Keratinocyte (primary cell): ENCODE measurements at regions not wholly inside any gene's neighbourhood (a gene's known extent, or its start where the extent isn't known, plus 50 kb on each side); places are given as distances from the start of the nearest gene placed in this dataset.

Experiments used
- DNase-seq: peaks from one replicate; pipeline ENCODE4 v3.0.0-alpha.2; 2011; ENCODE audit warnings: low read depth, missing footprints, low spot score
- FAIRE-seq: peaks from 2 replicates; lab custom pipeline; 2011; peaks lifted over from hg19 to GRCh38; lab: Jason Lieb, UNC
- H2AFZ ChIP-seq: 2 replicates; pipeline ENCODE4 v1.6.0; 2012; ENCODE audit warnings: low read length, control low read depth, inconsistent platforms; ENCODE audit not compliant: control insufficient read depth
- H3K27ac ChIP-seq: 2 replicates; pipeline ENCODE4 v1.5.1; 2011; ENCODE audit warnings: low read length; ENCODE audit not compliant: control insufficient read depth, insufficient read depth
- H3K27me3 ChIP-seq: 3 replicates; pipeline ENCODE4 v1.6.0; 2011; ENCODE audit warnings: low read length; ENCODE audit not compliant: control insufficient read depth, insufficient read depth; ENCODE audit errors: extremely low read depth
- H3K36me3 ChIP-seq, 2 experiments: 2 replicates in 1 of 2; 3 replicates in 1 of 2; pipeline ENCODE4 v1.5.1; 2011; ENCODE audit warnings: low read length in 2 of 2, mild to moderate bottlenecking in 1 of 2; ENCODE audit not compliant: control insufficient read depth in 2 of 2, insufficient read depth in 2 of 2; ENCODE audit errors: extremely low read depth in 1 of 2
- H3K4me1 ChIP-seq: 3 replicates; pipeline ENCODE4 v1.5.1; 2011; ENCODE audit warnings: low read length; ENCODE audit not compliant: control insufficient read depth, insufficient read depth; ENCODE audit errors: extremely low read depth
- H3K4me2 ChIP-seq: 3 replicates; pipeline ENCODE4 v1.6.0; 2011; ENCODE audit warnings: low read depth, low read length; ENCODE audit not compliant: control insufficient read depth, insufficient read depth; ENCODE audit errors: extremely low read depth
- H3K4me3 ChIP-seq, 3 experiments: fragments of 200-600 bp in 1 of 3; sonication (generic) in 1 of 3; 2 replicates in 2 of 3; 3 replicates in 1 of 3; pipeline ENCODE4 v1.5.1; 2011 to 2016; ENCODE audit warnings: low read length in 3 of 3, mild to moderate bottlenecking in 3 of 3, control low read depth in 2 of 3, inconsistent platforms in 1 of 3, low read depth in 1 of 3, mixed read lengths in 1 of 3, mixed run types in 1 of 3, moderate library complexity in 1 of 3; ENCODE audit not compliant: control insufficient read depth in 2 of 3, insufficient read depth in 2 of 3; ENCODE audit errors: extremely low read depth in 1 of 3
- H3K79me2 ChIP-seq: 2 replicates; pipeline ENCODE4 v1.6.0; 2012; ENCODE audit warnings: low read length; ENCODE audit not compliant: control insufficient read depth, insufficient read depth
- H3K9ac ChIP-seq: 3 replicates; pipeline ENCODE4 v1.6.0; 2011; ENCODE audit warnings: low read length; ENCODE audit not compliant: control insufficient read depth, insufficient read depth; ENCODE audit errors: extremely low read depth
- H3K9me1 ChIP-seq: 3 replicates; pipeline ENCODE4 v1.6.0; 2011; ENCODE audit warnings: low read length; ENCODE audit not compliant: control insufficient read depth, insufficient read depth; ENCODE audit errors: extremely low read depth
- H3K9me3 ChIP-seq: 2 replicates; pipeline ENCODE4 v1.5.1; 2012; ENCODE audit warnings: low read depth, low read length; ENCODE audit not compliant: control insufficient read depth
- H4K20me1 ChIP-seq: 3 replicates; pipeline ENCODE4 v1.6.0; 2011; ENCODE audit warnings: low read length; ENCODE audit not compliant: control insufficient read depth, insufficient read depth; ENCODE audit errors: extremely low read depth
- EZH2 ChIP-seq: IDR thresholded peaks from one replicate; pipeline ENCODE4 v1.6.1; 2012; ENCODE audit warnings: inconsistent platforms, mild to moderate bottlenecking, low read length, moderate library complexity
- dilution Hi-C: fragments of 300-500 bp; cut with MboI; formaldehyde crosslinking; loops from one replicate; pipeline ENCODE4 v1.7.0; 2020; ENCODE audit warnings: low sequenced_read_pairs; ENCODE audit not compliant: extremely low pct_ligation_motif_present
- TF ChIP-seq, protein P1 (sequence below), 3 experiments: IDR thresholded peaks in 1 of 3; conservative IDR thresholded peaks in 1 of 3; optimal IDR thresholded peaks in 1 of 3; 2 replicates in 2 of 3; 3 replicates in 1 of 3; pipeline versions ENCODE3 to v1.5.1; 2011; ENCODE audit warnings: low read length in 3 of 3, mild to moderate bottlenecking in 3 of 3, moderate library complexity in 2 of 3, control low read depth in 1 of 3, inconsistent platforms in 1 of 3; ENCODE audit not compliant: insufficient read depth in 2 of 3; ENCODE audit errors: extremely low read depth in 1 of 3

DNA sequence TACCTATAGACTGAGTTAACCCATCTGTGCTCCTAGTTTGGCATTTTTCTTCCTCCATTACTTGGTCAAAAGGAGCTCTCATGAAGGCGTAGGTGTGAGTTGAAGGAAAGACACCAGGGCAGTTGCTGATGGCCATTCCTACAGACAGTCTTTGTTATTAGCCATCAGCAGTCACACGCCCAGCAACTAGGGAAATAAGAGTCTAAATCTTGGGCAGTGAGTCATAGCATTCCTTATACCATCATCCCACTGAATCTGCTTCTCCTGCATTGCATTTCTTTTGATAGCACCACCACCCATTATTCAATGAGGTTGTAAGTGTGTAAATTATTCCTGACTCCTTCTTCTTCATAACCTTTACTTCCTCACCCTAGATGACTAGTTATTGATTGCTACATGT, 150.9 kb upstream of the IGF1 start:
- Histone ChIP-seq H3K4me2 (no peak overlapping the region), H3K9me3 (no peaks in the 10 kb centered on the region), H3K9ac (no peak overlapping the region), H3K4me1 (no peaks in the 10 kb centered on the region), H2AFZ (no peak overlapping the region), H3K27me3 (no peaks in the 10 kb centered on the region), H3K27ac (no peak overlapping the region), H3K4me3 (no peak overlapping the region), H3K36me3 (no peaks in the 10 kb centered on the region), H3K79me2 (no peaks in the 10 kb centered on the region), H3K9me1 (no peaks in the 10 kb centered on the region), H4K20me1 (no peaks in the 10 kb centered on the region)
- DNase-seq (no peak), FAIRE-seq (no peak)
- dilution Hi-C loops, result no loop called here
- TF ChIP-seq, protein P1, sequence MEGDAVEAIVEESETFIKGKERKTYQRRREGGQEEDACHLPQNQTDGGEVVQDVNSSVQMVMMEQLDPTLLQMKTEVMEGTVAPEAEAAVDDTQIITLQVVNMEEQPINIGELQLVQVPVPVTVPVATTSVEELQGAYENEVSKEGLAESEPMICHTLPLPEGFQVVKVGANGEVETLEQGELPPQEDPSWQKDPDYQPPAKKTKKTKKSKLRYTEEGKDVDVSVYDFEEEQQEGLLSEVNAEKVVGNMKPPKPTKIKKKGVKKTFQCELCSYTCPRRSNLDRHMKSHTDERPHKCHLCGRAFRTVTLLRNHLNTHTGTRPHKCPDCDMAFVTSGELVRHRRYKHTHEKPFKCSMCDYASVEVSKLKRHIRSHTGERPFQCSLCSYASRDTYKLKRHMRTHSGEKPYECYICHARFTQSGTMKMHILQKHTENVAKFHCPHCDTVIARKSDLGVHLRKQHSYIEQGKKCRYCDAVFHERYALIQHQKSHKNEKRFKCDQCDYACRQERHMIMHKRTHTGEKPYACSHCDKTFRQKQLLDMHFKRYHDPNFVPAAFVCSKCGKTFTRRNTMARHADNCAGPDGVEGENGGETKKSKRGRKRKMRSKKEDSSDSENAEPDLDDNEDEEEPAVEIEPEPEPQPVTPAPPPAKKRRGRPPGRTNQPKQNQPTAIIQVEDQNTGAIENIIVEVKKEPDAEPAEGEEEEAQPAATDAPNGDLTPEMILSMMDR (optimal IDR thresholded peaks at IDR 0.05 in 1 of 3, IDR thresholded peaks at IDR 0.05 in 1 of 3, conservative IDR thresholded peaks at IDR 0.05 in 1 of 3; ENCODE audit: extremely low read depth in 1 of 3, insufficient read depth in 2 of 3, low read length in 3 of 3), result no peak
- no peak for TF ChIP-seq EZH2

DNA sequence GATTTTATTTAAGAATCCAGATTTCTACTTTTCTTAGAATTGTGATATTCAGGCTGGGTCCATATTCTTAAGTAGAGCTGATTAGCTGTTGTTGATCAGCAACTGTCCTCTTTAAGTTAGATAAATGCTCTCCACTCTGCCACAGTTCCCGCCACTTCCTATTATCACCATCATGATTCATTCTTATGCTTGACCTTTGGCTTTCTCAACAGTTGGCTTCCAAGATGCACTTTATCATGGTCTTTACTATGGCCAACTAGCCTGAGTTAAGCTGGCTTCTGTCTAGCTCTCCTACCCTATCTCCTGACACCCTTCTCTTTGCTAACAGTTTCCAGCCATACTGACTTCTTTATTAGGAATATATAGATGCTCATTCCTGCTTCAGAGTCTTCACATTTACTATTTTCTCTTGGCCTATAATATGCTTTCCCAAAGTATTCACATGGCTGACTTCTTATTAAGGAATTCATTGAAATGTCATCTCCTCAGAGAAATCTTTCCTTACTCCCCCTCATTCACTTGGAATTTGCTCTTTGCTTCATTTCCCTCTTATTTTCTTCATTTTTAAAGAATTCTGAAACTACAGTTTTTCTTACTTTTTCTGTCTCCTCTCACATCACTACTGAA, 149.0 kb upstream of the IGF1 start:
- Histone ChIP-seq H3K4me2 (no peak overlapping the region), H3K79me2 (no peaks in the 10 kb centered on the region), H3K4me3 (no peak overlapping the region), H3K9me1 (no peaks in the 10 kb centered on the region), H3K27me3 (no peaks in the 10 kb centered on the region), H3K9me3 (no peaks in the 10 kb centered on the region), H3K27ac (no peak overlapping the region), H3K9ac (no peak overlapping the region), H2AFZ (no peak overlapping the region), H4K20me1 (no peaks in the 10 kb centered on the region), H3K36me3 (no peaks in the 10 kb centered on the region), H3K4me1 (no peaks in the 10 kb centered on the region)
- TF ChIP-seq EZH2, result no peak
- TF ChIP-seq, protein P1 (optimal IDR thresholded peaks at IDR 0.05 in 1 of 3, IDR thresholded peaks at IDR 0.05 in 1 of 3, conservative IDR thresholded peaks at IDR 0.05 in 1 of 3; ENCODE audit: extremely low read depth in 1 of 3, insufficient read depth in 2 of 3, low read length in 3 of 3), result no peak
- no peak for DNase-seq
- FAIRE-seq, result no peak
- dilution Hi-C loops, result no loop called here
